BLaER1 treated with 17β-estradiol and CSF1 and Interleukin-3, amounts not matched to agents 10 nM and 100 nM (cell line): ENCODE measurements at regions not wholly inside any gene's neighbourhood (a gene's known extent, or its start where the extent isn't known, plus 50 kb on each side); places are given as distances from the start of the nearest gene placed in this dataset.
"Not testable (repeated sequence)": the region's sequence is repeated elsewhere in the genome, so short reads cannot be mapped to it uniquely, and the experiment has no call there.

Experiments used
- H3K27ac ChIP-seq, 11 experiments: shearing (Covaris generic); formaldehyde crosslinking; 2 replicates each; pipeline ENCODE4 v1.8.1; 2022
- H3K27me3 ChIP-seq, 11 experiments: shearing (Covaris generic); formaldehyde crosslinking; 2 replicates each; pipeline ENCODE4 v1.8.1; 2022
- H3K36me3 ChIP-seq, 11 experiments: shearing (Covaris generic); formaldehyde crosslinking; 2 replicates each; pipeline ENCODE4 v1.8.1; 2022
- H3K4me1 ChIP-seq, 10 experiments: shearing (Covaris generic); formaldehyde crosslinking; 2 replicates each; pipeline ENCODE4 v1.8.1; 2022
- H3K4me2 ChIP-seq, 11 experiments: shearing (Covaris generic); formaldehyde crosslinking; 2 replicates each; pipeline ENCODE4 v1.8.1; 2022
- H3K4me3 ChIP-seq, 10 experiments: shearing (Covaris generic); formaldehyde crosslinking; 2 replicates each; pipeline ENCODE4 v1.8.1; 2022
- H3K9ac ChIP-seq, 11 experiments: shearing (Covaris generic); formaldehyde crosslinking; 2 replicates each; pipeline ENCODE4 v1.8.1; 2022
- H3K9me3 ChIP-seq, 11 experiments: shearing (Covaris generic); formaldehyde crosslinking; replicated peaks in 1 of 11; 2 replicates each; pipeline ENCODE4 v1.8.1; 2022
- H4K20me1 ChIP-seq, 11 experiments: shearing (Covaris generic); formaldehyde crosslinking; 2 replicates each; pipeline ENCODE4 v1.8.1; 2022
- Cebpa-rat ChIP-seq, 11 experiments: shearing (Covaris generic); IDR thresholded peaks; 2 replicates each; pipeline ENCODE4 v1.8.1; 2022

DNA sequence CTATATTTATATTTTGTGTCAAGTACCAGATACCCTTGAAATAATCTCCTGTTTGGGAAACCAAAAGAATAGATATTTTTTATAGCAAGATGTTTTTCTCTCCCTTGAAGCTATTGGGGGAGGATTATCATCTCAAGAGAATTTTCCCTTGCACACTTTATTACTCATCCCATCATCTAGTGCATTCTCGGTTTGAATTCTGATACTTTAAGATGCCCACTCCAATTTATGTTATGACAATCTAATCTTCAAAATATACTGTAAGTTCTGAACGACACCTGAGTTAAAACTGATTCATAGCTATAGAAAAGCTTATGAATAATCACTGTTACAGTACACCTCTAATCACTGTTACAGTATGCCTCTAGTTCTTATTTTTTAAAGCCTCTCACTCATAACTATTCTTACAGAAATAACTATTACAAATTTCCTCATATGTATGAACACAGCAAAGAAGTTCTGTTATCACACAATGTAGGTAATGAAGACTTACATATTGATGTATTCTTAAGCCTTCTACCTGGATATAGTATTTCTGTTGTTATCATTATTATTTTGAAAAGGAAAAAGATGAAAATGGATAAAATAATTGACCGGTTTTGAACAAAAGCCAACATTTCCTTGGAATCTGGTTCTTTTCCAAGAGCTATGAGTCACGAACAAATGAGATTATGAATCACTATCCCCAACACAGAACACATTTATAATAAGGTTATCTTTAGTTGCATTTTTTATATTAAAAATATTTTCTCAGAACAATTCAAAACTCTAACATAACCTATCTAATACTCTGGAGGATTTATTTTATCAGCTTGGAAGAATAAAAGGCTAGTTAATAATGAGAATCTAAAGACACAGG, 72.3 kb upstream of the FAM13C start:
- H3K4me2 ChIP-seq, result no peak overlapping the region
- no peaks in the 10 kb centered on the region for H3K27me3 ChIP-seq
- no peak overlapping the region for H3K27ac ChIP-seq
- no peak overlapping the region for H3K4me3 ChIP-seq
- H3K36me3 ChIP-seq, result no peaks in the 10 kb centered on the region
- H3K9me3 ChIP-seq, result peaks cover 7 to 18% (median 15%) of the 10 kb centered on the region in 11 experiments; a peak in 16 of 22 replicates
- no peak for TF ChIP-seq Cebpa-rat (IDR thresholded peaks at IDR 0.05)
- peaks cover 0 to 5% (median 0%) of the 10 kb centered on the region in 10 experiments; a peak in 1 of 20 replicates for H3K4me1 ChIP-seq
- H4K20me1 ChIP-seq, result no peaks in the 10 kb centered on the region
- no peak overlapping the region for H3K9ac ChIP-seq

DNA sequence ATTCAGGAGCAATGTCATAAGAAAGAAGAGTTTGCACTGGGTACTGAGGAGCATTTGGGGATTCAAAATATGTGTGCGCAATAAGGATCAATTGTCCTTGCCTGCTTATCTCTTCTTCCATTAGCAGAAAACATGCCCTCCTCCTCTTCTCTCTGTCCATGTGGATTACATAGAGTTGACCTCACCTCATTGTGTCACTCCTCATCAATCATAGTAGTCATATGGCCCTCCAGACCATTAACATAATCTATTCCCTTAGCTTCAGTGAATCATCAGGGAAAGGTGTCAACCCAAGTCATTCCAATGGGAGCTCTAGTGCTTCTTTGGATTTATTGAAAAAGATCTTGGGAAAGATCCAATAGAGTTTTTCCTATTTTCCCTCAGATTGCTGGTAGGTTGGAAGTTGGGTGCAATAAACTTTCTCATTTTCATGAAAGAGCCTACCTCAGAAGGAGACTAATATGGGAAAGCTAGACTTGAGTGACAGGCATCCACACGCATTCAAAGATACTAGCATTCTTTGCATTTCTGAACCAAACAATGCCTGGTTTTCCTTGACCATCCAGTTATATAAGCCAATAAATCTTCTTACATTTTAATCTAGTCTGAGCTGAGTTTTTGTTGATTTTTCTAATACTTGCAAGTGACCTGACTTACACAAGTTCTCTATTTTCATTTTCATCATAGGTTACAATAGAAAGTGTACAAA, 71.5 kb upstream of the FAM13C start:
- Histone ChIP-seq H3K36me3 (no peaks in the 10 kb centered on the region), H3K27ac (no peak overlapping the region), H3K9me3 (peaks cover 1 to 10% (median 8%) of the 10 kb centered on the region in 11 experiments; a peak in 15 of 22 replicates), H4K20me1 (no peaks in the 10 kb centered on the region), H3K4me2 (no peak overlapping the region), H3K4me1 (peaks cover 0 to 5% (median 0%) of the 10 kb centered on the region in 10 experiments; a peak in 1 of 20 replicates), H3K4me3 (no peak overlapping the region), H3K9ac (no peak overlapping the region), H3K27me3 (no peaks in the 10 kb centered on the region)
- no peak for TF ChIP-seq Cebpa-rat (IDR thresholded peaks at IDR 0.05)

DNA sequence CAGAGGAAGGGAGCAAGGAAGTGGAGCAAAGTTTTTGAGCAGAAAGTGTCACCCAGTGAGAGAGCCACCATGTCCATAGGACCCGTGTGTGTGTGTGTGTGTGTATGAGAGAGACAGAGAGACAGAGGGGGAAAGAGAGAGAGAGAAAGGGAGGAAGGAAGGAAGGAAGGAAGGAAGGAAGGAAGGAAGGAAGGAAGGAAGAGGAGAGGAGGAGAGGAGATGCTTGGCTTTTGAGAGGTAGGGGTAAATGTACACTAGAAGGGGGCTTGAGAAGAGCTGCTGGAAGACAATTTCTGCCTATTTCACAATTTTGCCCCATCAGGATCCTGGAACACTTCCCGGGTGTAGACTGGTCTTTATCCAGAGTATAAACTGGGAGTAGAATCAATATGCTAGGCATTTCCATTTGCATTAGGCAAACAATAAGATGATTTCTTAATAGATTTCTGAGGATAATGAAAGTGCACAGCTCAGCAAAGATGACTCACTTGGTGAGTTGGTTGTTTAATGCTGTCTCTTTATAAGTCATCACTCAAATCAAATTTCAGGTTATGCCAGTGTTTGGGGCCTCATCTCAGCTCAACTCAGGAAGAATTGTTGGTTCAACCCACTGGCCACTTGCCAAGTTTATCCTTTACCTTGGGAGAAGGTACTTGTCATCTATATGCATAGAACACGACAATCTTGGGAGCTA, 70.0 kb upstream of the FAM13C start:
- Histone ChIP-seq H3K4me2 (no peak overlapping the region), H4K20me1 (no peaks in the 10 kb centered on the region), H3K27me3 (no peaks in the 10 kb centered on the region), H3K9ac (no peak overlapping the region), H3K27ac (no peak overlapping the region), H3K4me1 (peaks cover 0 to 5% (median 0%) of the 10 kb centered on the region in 10 experiments; a peak in 1 of 20 replicates), H3K36me3 (no peaks in the 10 kb centered on the region), H3K9me3 (no peaks in the 10 kb centered on the region), H3K4me3 (no peak overlapping the region)
- no peak for TF ChIP-seq Cebpa-rat (IDR thresholded peaks at IDR 0.05)

DNA sequence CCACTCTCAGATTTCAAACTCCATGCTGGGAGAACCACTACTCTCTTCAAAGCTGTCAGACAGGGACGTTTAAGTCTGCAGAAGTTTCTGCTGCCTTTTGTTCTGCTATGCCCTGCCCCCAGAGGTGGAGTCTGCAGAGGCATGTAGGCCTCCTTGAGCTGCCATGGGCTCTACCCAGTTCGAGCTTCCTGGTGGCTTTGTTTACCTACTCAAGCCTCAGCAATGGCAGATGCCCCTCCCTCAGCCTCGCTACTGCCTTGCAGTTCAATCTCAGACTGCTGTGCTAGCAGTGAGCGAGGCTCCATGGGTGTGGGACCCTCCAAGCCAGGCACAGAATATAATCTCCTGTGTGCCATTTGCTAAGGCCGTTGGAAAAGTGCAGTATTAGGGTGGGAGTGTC, 51.4 kb upstream of the FAM13C start:
- not testable (repeated sequence) for H3K9me3 ChIP-seq, H3K9ac ChIP-seq, H3K4me2 ChIP-seq, H3K36me3 ChIP-seq, H3K4me3 ChIP-seq, H3K27me3 ChIP-seq, H4K20me1 ChIP-seq, H3K27ac ChIP-seq, H3K4me1 ChIP-seq
